ENCODE measurements at regions not wholly inside any gene's neighbourhood (a gene's known extent, or its start where the extent isn't known, plus 50 kb on each side); places are given as distances from the start of the nearest gene placed in this dataset.

DNA sequence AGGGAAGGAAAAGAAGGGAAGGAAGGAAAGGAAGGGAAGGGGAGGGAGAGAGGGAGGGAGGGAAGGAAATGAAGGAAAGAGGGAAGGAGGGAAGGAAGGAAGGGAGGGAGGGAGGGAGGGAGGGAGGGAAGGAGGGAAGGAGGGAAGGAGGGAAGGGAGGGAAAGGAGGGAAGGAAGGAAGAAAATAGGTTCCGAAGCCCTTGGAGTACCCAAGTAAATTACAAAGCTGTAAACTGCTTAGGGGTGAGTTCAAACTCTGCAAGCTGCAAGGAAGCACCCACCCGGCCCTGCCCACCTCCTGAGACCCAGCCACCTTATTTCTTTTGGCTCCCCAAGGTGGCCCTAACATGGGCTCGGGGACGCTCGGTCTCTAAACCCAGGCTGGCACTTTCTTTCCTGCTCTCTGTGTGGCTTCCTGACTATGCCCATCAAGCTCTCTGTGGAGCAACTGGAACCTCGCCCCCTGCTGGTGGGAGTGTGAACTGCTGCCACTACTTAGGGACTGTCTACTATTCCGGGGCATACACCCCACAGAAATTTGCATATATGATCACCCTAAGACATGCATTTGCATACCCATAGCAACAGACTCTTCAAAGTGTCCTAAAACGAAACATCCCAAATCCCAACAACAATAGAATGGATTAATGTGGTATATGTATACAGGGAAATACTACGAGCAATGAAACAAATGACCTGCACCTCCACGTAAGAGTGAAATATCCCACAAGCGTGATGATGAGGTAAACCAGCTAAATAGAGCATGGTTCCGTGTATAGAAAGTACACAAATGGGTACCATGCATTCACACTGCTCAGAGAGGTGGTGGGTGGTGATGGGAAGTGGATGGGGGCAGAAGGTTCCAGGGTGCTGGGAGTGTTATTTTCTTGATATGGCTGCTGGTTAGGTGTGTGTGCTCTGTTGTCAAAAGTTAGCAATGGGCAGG is 151.7 kb upstream of the TBL1X start:
- Histone ChIP-seq H3K9ac (ENCODE audit: low read length) (no peak overlapping the region), H3K27ac (ENCODE audit: low read length) (no peak overlapping the region), H3K36me3 (replicated peaks; ENCODE audit: low read depth, low read length) (no peaks in the 10 kb centered on the region), H3K4me2 (ENCODE audit: low read length) (peak overlapping the region; percentile 40), H3K4me1 (ENCODE audit: low read length) (peaks cover 2% of the 10 kb centered on the region; the same call in 1 of the 2 replicates), H2AFZ (ENCODE audit: low read depth, low read length) (no peak overlapping the region), H3K27me3 (ENCODE audit: low read depth, low read length) (no peaks in the 10 kb centered on the region), H3K9me3 (ENCODE audit: insufficient read depth, low read length) (no peaks in the 10 kb centered on the region), H4K20me1 (ENCODE audit: insufficient read depth, low read length) (no peaks in the 10 kb centered on the region), H3K4me3 (ENCODE audit: low read length) (peak overlapping the region; percentile 38; the same call in 1 of the 2 replicates), H3K79me2 (ENCODE audit: low read length) (no peaks in the 10 kb centered on the region)
- TF ChIP-seq EZH2phosphoT487 (IDR thresholded peaks at IDR 0.05; ENCODE audit: low read depth): no peak
- TF ChIP-seq, protein P1, sequence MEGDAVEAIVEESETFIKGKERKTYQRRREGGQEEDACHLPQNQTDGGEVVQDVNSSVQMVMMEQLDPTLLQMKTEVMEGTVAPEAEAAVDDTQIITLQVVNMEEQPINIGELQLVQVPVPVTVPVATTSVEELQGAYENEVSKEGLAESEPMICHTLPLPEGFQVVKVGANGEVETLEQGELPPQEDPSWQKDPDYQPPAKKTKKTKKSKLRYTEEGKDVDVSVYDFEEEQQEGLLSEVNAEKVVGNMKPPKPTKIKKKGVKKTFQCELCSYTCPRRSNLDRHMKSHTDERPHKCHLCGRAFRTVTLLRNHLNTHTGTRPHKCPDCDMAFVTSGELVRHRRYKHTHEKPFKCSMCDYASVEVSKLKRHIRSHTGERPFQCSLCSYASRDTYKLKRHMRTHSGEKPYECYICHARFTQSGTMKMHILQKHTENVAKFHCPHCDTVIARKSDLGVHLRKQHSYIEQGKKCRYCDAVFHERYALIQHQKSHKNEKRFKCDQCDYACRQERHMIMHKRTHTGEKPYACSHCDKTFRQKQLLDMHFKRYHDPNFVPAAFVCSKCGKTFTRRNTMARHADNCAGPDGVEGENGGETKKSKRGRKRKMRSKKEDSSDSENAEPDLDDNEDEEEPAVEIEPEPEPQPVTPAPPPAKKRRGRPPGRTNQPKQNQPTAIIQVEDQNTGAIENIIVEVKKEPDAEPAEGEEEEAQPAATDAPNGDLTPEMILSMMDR (IDR thresholded peaks at IDR 0.05; ENCODE audit: low read depth, low read length): peak; percentile 66

DNA sequence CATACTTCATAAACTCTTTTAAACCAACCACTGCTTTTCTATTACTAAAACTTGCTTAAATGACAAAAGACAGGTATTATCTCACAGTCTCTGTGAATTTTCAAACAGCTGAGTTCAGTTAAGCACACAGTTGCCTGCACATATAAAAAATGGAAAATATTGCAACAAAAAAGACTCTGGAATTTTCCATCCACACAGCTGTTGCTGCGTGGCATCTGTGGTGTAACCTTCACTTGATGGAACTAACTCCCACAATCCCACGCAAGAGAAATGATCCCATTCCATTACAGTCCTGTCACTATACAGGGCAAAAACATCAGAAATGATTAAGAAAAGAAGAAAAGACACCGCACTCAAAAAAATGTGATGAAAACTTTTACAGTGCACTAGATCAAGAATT is 149.8 kb upstream of the TBL1X start:
- Histone ChIP-seq H3K4me2 (ENCODE audit: low read length) (no peak overlapping the region), H3K4me3 (ENCODE audit: low read length) (no peak overlapping the region), H4K20me1 (ENCODE audit: insufficient read depth, low read length) (no peaks in the 10 kb centered on the region), H3K27ac (ENCODE audit: low read length) (no peak overlapping the region), H2AFZ (ENCODE audit: low read depth, low read length) (no peak overlapping the region), H3K36me3 (replicated peaks; ENCODE audit: low read depth, low read length) (no peaks in the 10 kb centered on the region), H3K4me1 (ENCODE audit: low read length) (peaks cover 2% of the 10 kb centered on the region; the same call in 1 of the 2 replicates), H3K27me3 (ENCODE audit: low read depth, low read length) (no peaks in the 10 kb centered on the region), H3K9ac (ENCODE audit: low read length) (no peak overlapping the region), H3K9me3 (ENCODE audit: insufficient read depth, low read length) (no peaks in the 10 kb centered on the region), H3K79me2 (ENCODE audit: low read length) (no peaks in the 10 kb centered on the region)
- no peak for TF ChIP-seq EZH2phosphoT487 (IDR thresholded peaks at IDR 0.05; ENCODE audit: low read depth)
- TF ChIP-seq, protein P1 (IDR thresholded peaks at IDR 0.05; ENCODE audit: low read depth, low read length): no peak

DNA sequence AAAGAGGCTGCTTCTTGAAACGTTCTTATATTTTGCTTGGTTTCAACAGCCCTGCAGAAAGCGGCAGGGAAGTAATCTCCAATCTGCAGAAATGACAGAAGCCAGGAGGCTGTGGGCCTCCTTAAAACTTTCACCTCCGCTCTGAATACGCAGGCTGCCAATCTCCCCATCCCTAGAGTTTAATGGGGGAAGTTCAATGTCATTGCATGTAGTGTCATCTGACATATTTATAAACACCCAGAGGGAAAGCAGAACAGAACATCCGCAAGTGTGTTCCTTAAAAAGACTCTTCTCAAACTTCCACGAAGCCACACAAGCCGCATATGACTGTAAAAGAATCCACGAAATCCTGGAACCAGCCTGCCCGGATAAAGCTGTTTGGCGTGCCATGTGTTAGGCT is 148.8 kb upstream of the TBL1X start:
- no peak overlapping the region for H3K9ac ChIP-seq (ENCODE audit: low read length)
- H3K27me3 ChIP-seq (ENCODE audit: low read depth, low read length): no peaks in the 10 kb centered on the region
- no peaks in the 10 kb centered on the region for H4K20me1 ChIP-seq (ENCODE audit: insufficient read depth, low read length)
- no peak overlapping the region for H3K27ac ChIP-seq (ENCODE audit: low read length)
- peaks cover 2% of the 10 kb centered on the region; the same call in 1 of the 2 replicates for H3K4me1 ChIP-seq (ENCODE audit: low read length)
- H2AFZ ChIP-seq (ENCODE audit: low read depth, low read length): no peak overlapping the region
- no peaks in the 10 kb centered on the region for H3K9me3 ChIP-seq (ENCODE audit: insufficient read depth, low read length)
- no peaks in the 10 kb centered on the region for H3K79me2 ChIP-seq (ENCODE audit: low read length)
- no peak overlapping the region for H3K4me3 ChIP-seq (ENCODE audit: low read length)
- no peak for TF ChIP-seq EZH2phosphoT487 (IDR thresholded peaks at IDR 0.05; ENCODE audit: low read depth)
- TF ChIP-seq, protein P1 (IDR thresholded peaks at IDR 0.05; ENCODE audit: low read depth, low read length): no peak
- H3K4me2 ChIP-seq (ENCODE audit: low read length): no peak overlapping the region
- H3K36me3 ChIP-seq (replicated peaks; ENCODE audit: low read depth, low read length): no peaks in the 10 kb centered on the region

DNA sequence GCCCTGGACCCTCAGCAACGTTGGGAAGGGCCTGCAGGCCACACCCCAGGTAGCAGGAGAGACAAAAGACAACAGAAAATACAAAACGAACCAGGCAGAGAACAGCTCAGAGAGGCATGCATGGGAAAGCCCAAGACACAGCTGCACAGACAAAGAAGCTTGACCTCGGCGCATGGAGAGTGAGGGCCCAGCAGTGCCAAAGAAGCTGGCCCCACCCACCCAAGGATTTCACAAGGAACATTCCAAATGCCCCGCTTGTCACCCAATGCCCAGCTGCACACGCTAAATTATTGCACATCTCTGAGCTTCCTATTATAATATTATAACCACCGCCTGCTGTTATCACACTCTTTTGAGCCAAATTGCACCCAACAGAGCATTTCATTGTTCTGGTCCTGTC is 147.7 kb upstream of the TBL1X start:
- H3K4me3 ChIP-seq (ENCODE audit: low read length): no peak overlapping the region

More for the DNA sequence above, 147.7 kb upstream of the TBL1X start:
- H3K4me1 ChIP-seq (ENCODE audit: low read length): peaks cover 2% of the 10 kb centered on the region; the same call in 1 of the 2 replicates
- no peak for TF ChIP-seq EZH2phosphoT487 (IDR thresholded peaks at IDR 0.05; ENCODE audit: low read depth)
- TF ChIP-seq, protein P1 (IDR thresholded peaks at IDR 0.05; ENCODE audit: low read depth, low read length): no peak
- no peaks in the 10 kb centered on the region for H3K27me3 ChIP-seq (ENCODE audit: low read depth, low read length)
- no peak overlapping the region for H2AFZ ChIP-seq (ENCODE audit: low read depth, low read length)
- H3K4me2 ChIP-seq (ENCODE audit: low read length): no peak overlapping the region
- H3K9me3 ChIP-seq (ENCODE audit: insufficient read depth, low read length): no peaks in the 10 kb centered on the region
- no peaks in the 10 kb centered on the region for H4K20me1 ChIP-seq (ENCODE audit: insufficient read depth, low read length)
- no peaks in the 10 kb centered on the region for H3K36me3 ChIP-seq (replicated peaks; ENCODE audit: low read depth, low read length)
- no peak overlapping the region for H3K27ac ChIP-seq (ENCODE audit: low read length)
- no peak overlapping the region for H3K9ac ChIP-seq (ENCODE audit: low read length)
- H3K79me2 ChIP-seq (ENCODE audit: low read length): no peaks in the 10 kb centered on the region
